GM12892 (cell line): ENCODE measurements at regions not wholly inside any gene's neighbourhood (a gene's known extent, or its start where the extent isn't known, plus 50 kb on each side); places are given as distances from the start of the nearest gene placed in this dataset.

Experiments
- POLR2A ChIP-seq: IDR thresholded peaks from 2 replicates; pipeline ENCODE4 v1.6.1; 2011; ENCODE audit warnings: low read depth, low read length, control low read depth
- POLR2AphosphoS5 ChIP-seq: IDR thresholded peaks from 2 replicates; pipeline ENCODE4 v1.6.1; 2011; ENCODE audit warnings: low read depth, low read length, control low read depth

GRCh38 chr10:6678211-6678803, 98.2 kb upstream of the PRKCQ start:
- TF ChIP-seq POLR2A (no peak), POLR2AphosphoS5 (no peak)
